ENCODE measurements at regions not wholly inside any gene's neighbourhood (a gene's known extent, or its start where the extent isn't known, plus 50 kb on each side); places are given as distances from the start of the nearest gene placed in this dataset.

DNA sequence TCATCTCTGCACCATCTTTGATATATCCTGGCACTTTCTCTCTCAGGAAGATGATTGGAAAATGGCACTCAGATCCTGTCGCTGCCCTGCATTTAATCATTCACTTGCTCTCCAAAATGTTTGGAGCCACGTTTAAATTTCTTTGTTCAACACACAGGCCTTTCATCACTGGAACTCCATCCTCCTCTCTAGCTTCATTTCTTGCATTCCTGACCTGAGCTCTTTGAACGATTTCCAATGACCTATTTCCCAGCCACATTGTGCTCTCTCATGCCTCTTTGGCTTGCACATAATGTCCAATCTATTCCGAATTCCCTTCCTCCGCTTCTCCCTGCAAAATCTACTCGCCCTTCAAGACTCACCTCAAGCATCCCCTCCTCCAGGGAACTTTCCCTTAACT, 287.4 kb upstream of the NBEA start:
- DNase-seq: no peak

- no peak for DNase-seq
Observed at GRCh38 chr13:34655554-34655953, 286.5 kb upstream of the NBEA start.

DNA sequence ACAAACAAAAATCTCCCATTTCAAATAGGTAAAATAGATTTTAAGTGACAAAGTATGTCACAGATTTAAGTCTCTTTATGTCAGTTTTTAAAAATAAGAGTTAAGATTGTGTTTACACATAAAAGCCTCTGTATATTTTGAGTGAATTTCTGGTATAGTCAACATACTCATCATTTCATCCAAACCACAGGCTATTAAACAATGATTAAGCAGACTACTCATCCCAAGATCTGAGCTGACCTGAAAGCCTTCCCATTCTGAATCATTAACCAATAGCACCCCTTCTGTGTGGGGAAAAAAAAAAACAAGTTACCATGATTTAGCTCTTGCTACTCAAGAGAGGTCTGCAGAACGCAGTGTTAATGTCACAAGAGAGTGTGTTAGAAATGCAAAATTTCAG, 284.4 kb upstream of the NBEA start:
- no peak for DNase-seq

- no peak for DNase-seq
Observed at GRCh38 chr13:34667286-34668218, 274.5 kb upstream of the NBEA start.

- no peak for DNase-seq
Observed at GRCh38 chr13:34671137-34671536, 270.9 kb upstream of the NBEA start.

- no peak for DNase-seq
Observed at GRCh38 chr13:34672631-34673030, 269.4 kb upstream of the NBEA start.

DNA sequence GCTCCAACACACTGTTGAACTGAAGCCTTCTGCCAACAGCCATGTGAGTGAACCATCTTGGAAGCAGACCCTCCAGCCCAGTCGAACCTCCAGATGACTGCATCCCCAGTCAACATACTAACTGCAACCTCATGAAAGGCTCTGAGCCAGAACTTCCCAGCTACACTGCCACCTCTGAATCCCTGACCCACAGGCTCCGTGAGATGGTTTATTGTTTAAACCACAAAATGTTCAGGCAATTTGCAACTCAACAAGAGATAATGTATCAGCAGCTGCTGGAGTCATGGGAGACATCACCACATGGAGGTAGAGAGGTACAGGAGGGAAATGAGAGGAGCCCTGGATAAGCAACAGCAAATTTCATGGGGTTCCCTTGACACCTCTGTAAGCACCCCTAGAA, 266.4 kb upstream of the NBEA start:
- DNase-seq: no peak

DNA sequence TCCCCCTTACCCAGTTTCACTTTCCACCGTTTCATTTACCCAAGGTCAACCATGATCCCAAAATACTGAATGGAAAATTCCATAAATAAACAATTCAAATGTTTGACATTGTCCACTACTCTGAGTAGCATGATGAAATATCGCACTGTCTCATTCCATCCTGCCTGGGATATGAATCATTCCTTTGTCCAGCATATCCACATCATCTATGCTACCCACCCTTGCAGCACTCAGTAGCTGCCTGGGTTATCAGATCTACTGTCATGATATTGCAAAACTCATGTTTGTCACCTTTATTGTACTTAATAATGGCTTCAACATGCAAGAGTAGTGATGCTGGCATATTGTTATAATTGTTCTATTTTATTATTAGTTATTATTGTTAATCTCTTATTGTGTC, 263.9 kb upstream of the NBEA start:
- DNase-seq: no peak

- no peak for DNase-seq
Observed at GRCh38 chr13:34681405-34681955, 260.6 kb upstream of the NBEA start.

DNA sequence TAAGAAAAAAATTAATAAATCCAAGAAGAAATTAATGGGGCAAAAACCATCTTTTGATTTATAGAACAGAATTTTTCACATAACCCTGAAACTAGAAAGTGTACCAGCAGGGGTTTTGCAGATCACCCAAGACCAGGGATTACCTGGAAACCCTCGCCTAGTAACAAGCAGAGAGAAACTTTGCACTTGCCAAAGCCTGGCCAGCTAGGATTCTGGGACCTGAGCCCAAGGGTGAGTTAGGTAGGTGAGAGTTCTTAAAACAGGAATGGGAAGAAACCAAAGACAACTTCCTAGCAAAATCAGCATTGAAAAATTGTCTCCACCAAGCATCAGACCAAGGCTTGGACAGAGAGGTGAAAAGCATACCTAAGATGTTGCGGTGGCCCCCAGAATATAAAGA, 247.0 kb upstream of the NBEA start:
- no peak for DNase-seq

DNA sequence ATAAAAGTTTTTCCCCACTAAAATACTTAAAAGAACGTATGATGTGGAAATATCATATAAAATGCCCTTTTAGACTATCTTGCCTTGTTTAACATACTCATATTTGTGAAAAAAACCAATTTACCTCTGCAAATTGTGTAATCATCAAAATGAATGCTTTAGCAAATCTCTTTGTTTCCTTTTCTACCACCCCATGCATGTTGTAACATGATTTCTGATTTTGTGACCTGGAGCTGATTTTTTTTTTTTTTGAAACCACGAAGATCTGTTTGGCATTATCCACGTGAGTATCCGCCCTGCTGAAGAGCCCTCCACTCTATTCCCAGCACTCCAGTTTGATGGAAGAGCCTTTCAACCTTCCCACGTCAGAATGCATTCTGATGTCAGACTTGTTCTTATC, 245.8 kb upstream of the NBEA start:
- DNase-seq: no peak

GRCh38 chr13:34696741-34697140, 245.3 kb upstream of the NBEA start:
- no peak for DNase-seq

- DNase-seq: no peak
Observed at GRCh38 chr13:34698945-34699344, 243.1 kb upstream of the NBEA start.

- DNase-seq: no peak
Observed at GRCh38 chr13:34700155-34700554, 241.9 kb upstream of the NBEA start.

DNA sequence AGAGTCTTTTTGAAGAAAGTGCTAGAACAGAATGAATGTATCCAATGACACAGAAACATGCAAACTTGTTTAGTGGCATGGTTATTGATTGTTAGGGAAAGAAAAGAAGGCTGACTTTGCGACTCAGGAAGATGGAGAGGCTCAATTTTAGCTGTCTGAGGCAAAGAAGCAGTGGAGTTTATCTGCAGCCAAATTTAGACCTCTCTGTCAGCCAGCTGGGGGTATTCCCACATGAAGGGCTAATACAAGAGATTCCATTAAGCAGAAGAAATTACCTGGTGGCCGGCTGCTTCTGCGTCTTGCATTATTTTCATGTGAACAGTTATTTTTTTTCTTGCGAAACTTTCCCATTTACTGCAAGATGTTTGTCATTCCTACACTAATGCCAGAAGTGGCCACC, 240.2 kb upstream of the NBEA start:
- no peak for DNase-seq

GRCh38 chr13:34708566-34709313, 233.3 kb upstream of the NBEA start:
- no peak for DNase-seq

DNA sequence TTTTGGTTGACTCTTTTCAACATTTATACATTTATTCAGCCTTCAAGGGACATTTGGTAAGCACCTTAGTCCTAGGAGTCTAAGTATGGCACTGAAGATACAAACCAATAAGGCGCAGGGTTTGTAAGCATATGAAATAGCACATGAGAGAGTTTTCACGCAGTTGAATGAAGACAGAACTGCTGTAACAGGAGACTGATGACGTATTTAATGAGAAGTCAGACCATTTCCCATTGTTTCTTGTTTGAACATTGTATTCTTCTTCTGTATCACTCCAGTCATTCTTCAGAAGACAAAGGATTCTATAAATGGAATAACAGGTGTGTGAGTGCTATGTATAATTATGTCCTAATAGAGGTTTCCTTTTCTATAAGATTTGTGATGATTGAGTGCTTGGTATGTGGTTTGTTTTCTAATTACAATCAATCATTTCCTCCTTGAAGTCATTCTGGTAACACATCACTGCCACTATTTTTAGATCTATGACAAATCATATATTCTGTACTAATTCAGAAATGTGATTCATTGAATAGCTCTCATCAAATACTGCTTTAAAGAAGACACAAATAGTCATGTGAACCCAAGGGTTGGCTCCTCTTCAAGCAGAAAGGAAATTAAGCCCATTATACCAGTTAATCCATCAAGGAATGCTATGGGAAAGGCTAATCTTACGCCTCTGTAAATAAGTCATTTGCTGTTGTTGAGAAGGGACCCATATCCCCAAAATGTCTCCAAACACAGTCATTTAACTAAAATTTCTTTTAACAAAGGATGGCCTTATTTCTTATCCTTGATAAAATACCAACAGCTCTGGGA, 222.8 kb upstream of the NBEA start:
- DNase-seq: peak; percentile 90

- DNase-seq: no peak
Observed at GRCh38 chr13:34720618-34721017, 221.5 kb upstream of the NBEA start.

- DNase-seq: peak; percentile 17
Observed at GRCh38 chr13:34721631-34722595, 220.2 kb upstream of the NBEA start.

- DNase-seq: peak; percentile 18
Observed at GRCh38 chr13:34722922-34723321, 219.1 kb upstream of the NBEA start.

DNA sequence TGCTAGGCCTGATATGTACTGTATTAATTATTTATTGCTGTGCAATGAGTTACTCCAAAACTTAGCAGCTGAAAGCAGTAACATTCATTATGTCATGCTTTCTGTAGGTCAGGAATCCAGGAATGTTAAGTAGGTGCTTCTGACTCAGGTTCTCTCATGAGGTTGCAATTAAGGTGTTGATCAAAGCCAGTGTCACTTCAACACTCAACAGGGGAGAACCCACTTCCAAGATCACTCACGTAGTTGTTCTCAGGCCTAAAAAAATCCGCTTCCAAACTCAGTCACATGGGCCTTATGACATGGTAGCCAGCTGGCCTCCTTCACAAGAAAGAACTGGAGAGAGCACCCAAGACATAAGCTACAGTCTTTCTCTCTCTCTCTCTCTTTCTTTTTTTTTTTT, 211.1 kb upstream of the NBEA start:
- DNase-seq: no peak

DNA sequence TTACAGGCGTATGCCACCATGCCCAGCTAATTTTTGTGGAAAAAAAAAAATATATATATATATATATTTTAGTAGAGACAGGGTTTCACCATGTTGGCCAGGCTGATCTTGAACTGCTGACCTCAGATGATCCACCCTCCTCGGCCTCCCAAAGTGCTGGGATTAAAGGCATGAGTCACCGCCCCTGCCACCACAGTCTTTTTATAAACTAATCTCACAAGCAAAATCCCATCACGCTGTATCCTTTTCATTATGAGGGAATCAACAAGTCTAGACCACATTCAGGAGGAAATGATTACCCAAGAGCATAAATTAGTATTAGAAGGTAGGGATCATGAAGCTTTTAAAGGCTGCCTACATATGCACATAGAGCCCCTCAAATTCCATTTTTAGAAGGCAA, 210.6 kb upstream of the NBEA start:
- no peak for DNase-seq
